H1 (cell line): ENCODE measurements at regions not wholly inside any gene's neighbourhood (a gene's known extent, or its start where the extent isn't known, plus 50 kb on each side); places are given as distances from the start of the nearest gene placed in this dataset.

Experiments used
- CTCF ChIA-PET: fragments of 300-600 bp; sonication (Branson Sonifier 250); formaldehyde crosslinking; loops from one replicate; lab custom pipeline; 2021; ENCODE audit not compliant: partially characterized antibody; lab: Charles Lee
- POLR2A ChIA-PET: fragments of 300-600 bp; sonication (Branson Sonifier 250); formaldehyde crosslinking; loops from one replicate; lab custom pipeline; 2021; ENCODE audit warnings: inconsistent platforms; ENCODE audit not compliant: partially characterized antibody; lab: Charles Lee
- DNase-seq, 2 experiments: peaks; one replicate each; pipeline versions ENCODE4 v3.0.0 to v3.0.0-alpha.2; 2010 to 2022; ENCODE audit warnings: low spot score in 2 of 2, low read depth in 1 of 2, mixed read lengths in 1 of 2
- FAIRE-seq: peaks from 2 replicates; lab custom pipeline; 2011; peaks lifted over from hg19 to GRCh38; lab: Jason Lieb, UNC
- H2AFZ ChIP-seq: 2 replicates; pipeline ENCODE4 v1.8.1; 2012; ENCODE audit warnings: low read length, inconsistent platforms
- H2AK5ac ChIP-seq: 2 replicates; pipeline ENCODE4 v1.6.1; 2013; ENCODE audit warnings: low read depth, low read length
- H2BK120ac ChIP-seq: replicated peaks from 2 replicates; pipeline ENCODE3; 2013; ENCODE audit warnings: low read depth, low read length, inconsistent platforms
- H2BK12ac ChIP-seq: 2 replicates; pipeline ENCODE4 v1.6.1; 2013; ENCODE audit warnings: low read depth, low read length
- H2BK15ac ChIP-seq: 2 replicates; pipeline ENCODE4 v1.6.1; 2013; ENCODE audit warnings: low read length
- H2BK20ac ChIP-seq: 2 replicates; pipeline ENCODE4 v1.6.1; 2013; ENCODE audit warnings: low read length
- H2BK5ac ChIP-seq: 2 replicates; pipeline ENCODE4 v1.6.1; 2013; ENCODE audit warnings: low read depth, low read length
- H3K14ac ChIP-seq: 2 replicates; pipeline ENCODE4 v1.6.1; 2013; ENCODE audit warnings: inconsistent platforms; ENCODE audit not compliant: insufficient read length
- H3K18ac ChIP-seq: 2 replicates; pipeline ENCODE4 v1.6.1; 2013; ENCODE audit warnings: low read length; ENCODE audit errors: extremely low read depth
- H3K23ac ChIP-seq: 2 replicates; pipeline ENCODE4 v1.6.1; 2013; ENCODE audit warnings: inconsistent platforms; ENCODE audit not compliant: insufficient read length
- H3K23me2 ChIP-seq: 2 replicates; pipeline ENCODE4 v1.6.1; 2013; ENCODE audit warnings: low read depth, low read length
- H3K27ac ChIP-seq: 2 replicates; pipeline ENCODE4 v1.6.1; 2011; ENCODE audit warnings: low read depth, low read length, inconsistent platforms
- H3K27me3 ChIP-seq, 4 experiments: replicated peaks in 1 of 4; 1 replicate in 1 of 4; 2 replicates in 3 of 4; pipeline versions ENCODE4 v1.6.1 to v1.8.1; 2011 to 2013; ENCODE audit warnings: low read length in 3 of 4, mild to moderate bottlenecking in 3 of 4, inconsistent platforms in 2 of 4, mixed read lengths in 2 of 4, moderate library complexity in 1 of 4; ENCODE audit not compliant: control insufficient read depth in 3 of 4, insufficient read depth in 3 of 4; ENCODE audit errors: extremely low read depth in 1 of 4
- H3K36me3 ChIP-seq, 4 experiments: 2 replicates each; pipeline versions ENCODE4 v1.6.1 to v1.8.1; 2011 to 2013; ENCODE audit warnings: mild to moderate bottlenecking in 4 of 4, low read length in 3 of 4, moderate library complexity in 2 of 4, control low read depth in 1 of 4, inconsistent platforms in 1 of 4; ENCODE audit not compliant: insufficient read depth in 4 of 4, control insufficient read depth in 2 of 4
- H3K4ac ChIP-seq: replicated peaks from 2 replicates; pipeline ENCODE3; 2013; ENCODE audit warnings: low read length, low read depth, mixed read lengths, inconsistent platforms; ENCODE audit not compliant: insufficient read length
- H3K4me1 ChIP-seq, 4 experiments: replicated peaks in 1 of 4; 1 replicate in 1 of 4; 2 replicates in 3 of 4; pipeline versions ENCODE4 v1.6.1 to v1.8.1; 2011 to 2013; ENCODE audit warnings: low read length in 3 of 4, inconsistent platforms in 2 of 4, mixed read lengths in 1 of 4; ENCODE audit not compliant: insufficient read depth in 4 of 4, control insufficient read depth in 3 of 4
- H3K4me2 ChIP-seq, 2 experiments: 2 replicates each; pipeline versions ENCODE4 v1.6.1 to v1.8.1; 2011 to 2013; ENCODE audit warnings: low read depth in 2 of 2, low read length in 2 of 2, control low read depth in 1 of 2, inconsistent platforms in 1 of 2, mild to moderate bottlenecking in 1 of 2; ENCODE audit not compliant: insufficient read depth in 1 of 2
- H3K4me3 ChIP-seq, 4 experiments: fragments of 200-600, 300-600 bp in 1 of 4; sonication (generic), shearing (Covaris generic), sonication (Bioruptor Twin) in 1 of 4; 2 replicates each; pipeline versions ENCODE4 v1.5.1 to v1.8.1; 2011 to 2016; ENCODE audit warnings: low read length in 4 of 4, low read depth in 3 of 4, control low read depth in 2 of 4, inconsistent platforms in 2 of 4, mild to moderate bottlenecking in 2 of 4, mixed read lengths in 1 of 4, moderate library complexity in 1 of 4; ENCODE audit not compliant: insufficient read depth in 2 of 4; ENCODE audit errors: extremely low read depth in 1 of 4
- H3K56ac ChIP-seq: replicated peaks from 2 replicates; pipeline ENCODE3; 2013; ENCODE audit warnings: low read depth, mild to moderate bottlenecking, mixed read lengths, low read length, inconsistent platforms; ENCODE audit not compliant: insufficient read length
- H3K79me1 ChIP-seq: 2 replicates; pipeline ENCODE4 v1.6.1; 2013; ENCODE audit warnings: low read depth, low read length, control low read depth
- H3K79me2 ChIP-seq, 2 experiments: 2 replicates each; pipeline versions ENCODE4 v1.6.1 to v1.8.1; 2012 to 2013; ENCODE audit warnings: low read length in 2 of 2, mild to moderate bottlenecking in 2 of 2, inconsistent platforms in 1 of 2; ENCODE audit not compliant: insufficient read depth in 2 of 2, control insufficient read depth in 1 of 2
- H3K9ac ChIP-seq, 4 experiments: replicated peaks in 1 of 4; 1 replicate in 1 of 4; 2 replicates in 3 of 4; pipeline versions ENCODE4 v1.6.1 to v1.8.1; 2011 to 2013; ENCODE audit warnings: low read depth in 3 of 4, low read length in 3 of 4, control low read depth in 2 of 4, mild to moderate bottlenecking in 2 of 4, moderate library complexity in 2 of 4, inconsistent platforms in 1 of 4; ENCODE audit errors: extremely low read depth in 1 of 4
- H3K9me3 ChIP-seq, 2 experiments: 2 replicates each; pipeline versions ENCODE4 v1.6.1 to v1.8.1; 2012 to 2013; ENCODE audit warnings: mild to moderate bottlenecking in 2 of 2, moderate library complexity in 2 of 2, control low read depth in 1 of 2, inconsistent platforms in 1 of 2, low read depth in 1 of 2, low read length in 1 of 2, mixed read lengths in 1 of 2; ENCODE audit not compliant: insufficient read depth in 2 of 2
- H4K20me1 ChIP-seq, 2 experiments: replicated peaks in 1 of 2; 2 replicates each; pipeline versions ENCODE3 to v1.8.1; 2011 to 2013; ENCODE audit warnings: inconsistent platforms in 2 of 2, low read length in 2 of 2, mild to moderate bottlenecking in 1 of 2; ENCODE audit not compliant: insufficient read depth in 2 of 2, control insufficient read depth in 1 of 2
- H4K5ac ChIP-seq: 2 replicates; pipeline ENCODE4 v1.6.1; 2013; ENCODE audit warnings: low read length, low read depth, mixed read lengths, inconsistent platforms; ENCODE audit not compliant: insufficient read length
- H4K8ac ChIP-seq: 2 replicates; pipeline ENCODE4 v1.8.0; 2013; ENCODE audit warnings: mild to moderate bottlenecking, moderate library complexity, low read length, inconsistent platforms; ENCODE audit not compliant: insufficient read depth; ENCODE audit errors: extremely low read depth
- H4K91ac ChIP-seq: replicated peaks from 2 replicates; pipeline ENCODE3; 2013; ENCODE audit warnings: low read length, mixed read lengths, inconsistent platforms; ENCODE audit not compliant: insufficient read length
- BCL11A ChIP-seq, 2 experiments: IDR thresholded peaks; one replicate each; pipeline ENCODE4 v1.6.1; 2011; ENCODE audit warnings: low read depth in 2 of 2, low read length in 2 of 2, mild to moderate bottlenecking in 2 of 2
- CTCF ChIP-seq, 3 experiments: IDR thresholded peaks; 1 replicate in 2 of 3; 2 replicates in 1 of 3; pipeline versions ENCODE4 v1.5.1 to v1.6.1; 2011; ENCODE audit warnings: low read length in 3 of 3, mild to moderate bottlenecking in 3 of 3, inconsistent platforms in 2 of 3, low read depth in 1 of 3, moderate library complexity in 1 of 3; ENCODE audit not compliant: insufficient read depth in 1 of 3; ENCODE audit errors: control extremely low read depth in 1 of 3
- EZH2 ChIP-seq: fragments of 200-600 bp; sonication (generic); IDR thresholded peaks from 2 replicates; pipeline ENCODE4 v1.7.1; 2012; ENCODE audit warnings: low read depth, mild to moderate bottlenecking, moderate library complexity, low read length, inconsistent platforms; ENCODE audit not compliant: severe bottlenecking
- JUN ChIP-seq: IDR thresholded peaks from 2 replicates; pipeline ENCODE4 v1.6.1; 2011; ENCODE audit warnings: low read depth, mild to moderate bottlenecking, improper control_type of control experiment, low read length
- JUND ChIP-seq: IDR thresholded peaks from 2 replicates; pipeline ENCODE4 v1.6.1; 2011; ENCODE audit warnings: mild to moderate bottlenecking, improper control_type of control experiment, low read length
- KDM5A ChIP-seq: fragments of 200-600 bp; IDR thresholded peaks from 2 replicates; pipeline ENCODE4 v1.7.1; 2012; ENCODE audit warnings: mild to moderate bottlenecking, low read length, inconsistent platforms, mixed read lengths
- NANOG ChIP-seq: IDR thresholded peaks from 2 replicates; pipeline ENCODE4 v1.6.1; 2011; ENCODE audit warnings: low read length, low read depth, mild to moderate bottlenecking, inconsistent platforms; ENCODE audit not compliant: insufficient read depth, poor library complexity, severe bottlenecking
- PHF8 ChIP-seq: fragments of 200-600 bp; sonication (generic); conservative IDR thresholded peaks from 2 replicates; pipeline ENCODE4 v1.7.1; 2012; ENCODE audit warnings: low read depth, mild to moderate bottlenecking, inconsistent platforms, low read length, moderate library complexity
- YY1 ChIP-seq: IDR thresholded peaks from 2 replicates; pipeline ENCODE4 v1.6.1; 2011; ENCODE audit warnings: low read depth, mild to moderate bottlenecking, low read length

GRCh38 chr3:168624195-168624594, 528.5 kb upstream of the GOLIM4 start:
- H3K4me1 ChIP-seq = peaks cover 0 to 5% (median 2%) of the 10 kb centered on the region in 4 experiments; a peak in 5 of 7 replicates
- no peaks in the 10 kb centered on the region for H3K36me3 ChIP-seq
- H4K8ac ChIP-seq = no peak overlapping the region
- DNase-seq = no peak
- H3K23ac ChIP-seq = no peak overlapping the region
- no peaks in the 10 kb centered on the region for H3K27me3 ChIP-seq
- TF ChIP-seq NANOG = no peak
- no peak for TF ChIP-seq YY1
- TF ChIP-seq BCL11A (IDR thresholded peaks at IDR 0.05; ENCODE audit: low read depth in 2 of 2, low read length in 2 of 2) = no peak
- no peak for TF ChIP-seq PHF8
- TF ChIP-seq EZH2 = no peak
- no peak for TF ChIP-seq JUN
- TF ChIP-seq JUND = no peak
- TF ChIP-seq KDM5A = no peak
- TF ChIP-seq CTCF (IDR thresholded peaks at IDR 0.05; ENCODE audit: control extremely low read depth in 1 of 3, insufficient read depth in 1 of 3, low read depth in 1 of 3, low read length in 3 of 3) = no peak
- FAIRE-seq = no peak
- H3K9ac ChIP-seq = no peak overlapping the region
- no peak overlapping the region for H2AK5ac ChIP-seq
- no peaks in the 10 kb centered on the region for H3K23me2 ChIP-seq
- H3K79me1 ChIP-seq = no peaks in the 10 kb centered on the region
- H2BK12ac ChIP-seq = no peak overlapping the region
- no peak overlapping the region for H2BK20ac ChIP-seq
- H3K14ac ChIP-seq = no peak overlapping the region
- H2BK120ac ChIP-seq = no peak overlapping the region
- no peak overlapping the region for H3K4ac ChIP-seq
- no peak overlapping the region for H3K4me2 ChIP-seq
- no peaks in the 10 kb centered on the region for H3K9me3 ChIP-seq
- H4K5ac ChIP-seq = no peak overlapping the region
- ChIA-PET POLR2A (no interaction called here), CTCF (interaction anchor here (0.7 to 4.7 kb wide), 10 partner anchors 9 to 414 kb away, joined by 3 to 48 read pairs (median 3); no protein-coding TSS in a partner anchor)
- H2BK15ac ChIP-seq = no peak overlapping the region
- no peaks in the 10 kb centered on the region for H4K20me1 ChIP-seq
- H3K56ac ChIP-seq = no peak overlapping the region
- no peak overlapping the region for H3K27ac ChIP-seq
- no peak overlapping the region for H2BK5ac ChIP-seq
- H3K79me2 ChIP-seq = no peaks in the 10 kb centered on the region
- no peak overlapping the region for H2AFZ ChIP-seq
- no peak overlapping the region for H4K91ac ChIP-seq
- no peak overlapping the region for H3K18ac ChIP-seq
- no peak overlapping the region for H3K4me3 ChIP-seq
